Activated CD4-positive, alpha-beta T cell treated with anti-CD3 and anti-CD28 coated beads, Interleukin-2, Interleukin-4, amounts not matched to agents 100 ng/mL and 50 ng/mL, durations not matched to agents 16 hours and 8 hours (primary cell): ENCODE measurements at regions not wholly inside any gene's neighbourhood (a gene's known extent, or its start where the extent isn't known, plus 50 kb on each side); places are given as distances from the start of the nearest gene placed in this dataset.

Experiments used
- DNase-seq: peaks from one replicate; pipeline ENCODE4 v3.0.0-alpha.2; 2020; ENCODE audit warnings: low spot score

DNA sequence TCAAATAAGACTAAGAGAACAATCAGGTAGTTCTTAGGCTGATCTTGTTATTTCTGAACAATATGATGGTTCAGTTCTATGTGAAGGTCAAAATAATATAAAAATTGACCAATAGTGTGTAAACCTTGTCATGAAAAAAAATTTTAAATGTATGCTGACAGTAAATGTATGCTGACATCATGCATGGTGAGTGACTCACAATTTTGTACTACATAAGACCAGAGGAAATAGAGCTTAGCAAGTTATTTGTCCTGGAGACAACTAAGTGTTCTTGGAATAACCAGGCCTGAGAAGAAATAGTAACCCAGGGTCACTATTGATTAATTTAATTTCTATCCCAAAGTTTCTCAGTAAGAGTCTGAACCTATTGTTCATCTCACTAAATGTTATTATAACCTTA lies 182.2 kb upstream of the PCDH15 start:
- DNase-seq = no peak

DNA sequence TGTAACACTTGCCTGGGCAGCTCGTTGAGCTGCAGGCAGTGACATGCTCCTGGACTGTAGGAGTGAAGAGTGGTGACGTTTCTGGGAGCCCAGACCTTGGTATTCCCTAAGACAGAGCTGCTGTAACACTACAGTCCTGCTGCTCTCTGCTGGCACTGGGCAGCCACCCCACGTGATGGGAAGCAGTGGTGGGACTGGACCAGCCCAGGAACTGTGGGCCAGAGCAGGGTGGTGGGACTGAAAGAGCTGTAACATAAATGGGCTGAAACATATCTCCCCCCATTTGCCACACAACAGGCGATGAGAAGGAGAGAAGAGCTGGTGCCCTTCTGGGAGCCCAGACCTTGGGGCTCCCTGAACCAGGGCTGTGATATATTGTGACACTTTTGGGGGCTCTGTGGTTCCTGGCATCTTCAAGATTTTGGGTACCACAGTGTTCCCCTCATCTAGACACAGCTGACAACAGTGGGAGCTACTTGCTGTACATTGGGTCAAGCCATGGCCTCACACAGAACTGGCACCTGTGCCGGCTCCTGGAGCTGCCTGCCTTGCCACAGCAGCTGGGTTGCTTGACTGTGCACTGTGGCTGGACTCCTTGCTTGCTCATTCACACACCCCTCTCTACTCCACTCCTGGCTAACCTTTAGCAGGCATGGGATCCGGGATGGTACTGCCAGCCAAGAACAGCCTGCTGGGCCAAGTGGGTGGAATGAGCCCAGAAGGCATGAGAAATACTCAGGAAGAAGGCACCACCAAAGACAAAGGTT lies 161.3 kb upstream of the PCDH15 start:
- no peak for DNase-seq

DNA sequence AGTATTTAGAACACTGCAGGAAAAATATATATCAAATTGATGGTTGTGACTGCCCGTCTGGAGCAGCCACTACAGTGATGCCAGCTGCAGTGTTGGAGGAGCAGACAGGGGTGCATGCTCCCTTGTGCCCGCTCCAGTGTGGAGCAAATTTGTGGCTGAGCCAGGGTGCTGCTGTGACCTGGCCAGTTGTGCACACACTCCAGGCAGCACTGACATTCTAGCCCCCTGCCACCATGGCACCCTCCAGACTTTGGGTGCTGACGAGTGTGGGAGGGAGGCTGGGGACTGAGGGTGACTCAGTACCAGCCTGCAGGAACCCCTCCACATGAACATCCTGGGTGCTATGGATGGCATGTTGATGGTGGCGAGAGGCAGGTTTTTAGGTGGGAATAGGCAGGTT lies 160.0 kb upstream of the PCDH15 start:
- DNase-seq = no peak

DNA sequence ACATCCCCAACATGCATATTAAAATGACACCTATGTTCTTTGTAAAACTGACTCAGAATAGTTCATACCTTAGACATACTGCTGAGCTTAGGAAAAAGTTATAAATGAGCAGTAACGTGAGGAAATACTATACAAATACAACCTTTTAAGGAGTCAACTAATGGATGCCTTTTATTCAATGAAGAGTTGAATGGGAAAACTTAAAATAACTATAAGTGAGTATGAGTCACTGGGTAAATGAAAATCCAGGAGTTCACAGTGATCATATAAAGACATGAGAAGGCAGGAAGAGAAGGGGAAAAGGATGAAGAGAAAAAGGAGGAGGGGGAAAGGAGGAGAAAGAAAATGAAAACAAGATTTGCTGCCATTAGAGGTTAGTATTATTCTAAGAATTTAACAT lies 157.8 kb upstream of the PCDH15 start:
- no peak for DNase-seq

DNA sequence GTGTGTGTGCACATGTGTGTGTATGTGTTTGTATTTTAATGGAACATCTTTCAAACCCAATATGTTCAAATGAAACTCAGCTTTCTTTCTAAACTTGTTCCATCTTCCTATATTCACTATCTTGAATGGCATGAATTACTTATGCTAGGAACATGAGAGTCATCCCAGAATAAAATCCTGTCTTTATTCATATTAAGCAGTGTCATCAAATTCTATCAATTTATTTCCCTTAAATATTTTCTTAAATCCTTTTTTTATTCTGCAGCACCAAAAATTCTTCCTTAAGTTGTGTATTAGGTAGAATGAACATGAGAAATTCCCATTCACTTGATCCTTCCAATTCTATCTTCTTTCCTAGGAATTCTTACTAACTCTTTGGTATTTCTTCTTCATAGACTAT lies 146.6 kb upstream of the PCDH15 start:
- DNase-seq = no peak

DNA sequence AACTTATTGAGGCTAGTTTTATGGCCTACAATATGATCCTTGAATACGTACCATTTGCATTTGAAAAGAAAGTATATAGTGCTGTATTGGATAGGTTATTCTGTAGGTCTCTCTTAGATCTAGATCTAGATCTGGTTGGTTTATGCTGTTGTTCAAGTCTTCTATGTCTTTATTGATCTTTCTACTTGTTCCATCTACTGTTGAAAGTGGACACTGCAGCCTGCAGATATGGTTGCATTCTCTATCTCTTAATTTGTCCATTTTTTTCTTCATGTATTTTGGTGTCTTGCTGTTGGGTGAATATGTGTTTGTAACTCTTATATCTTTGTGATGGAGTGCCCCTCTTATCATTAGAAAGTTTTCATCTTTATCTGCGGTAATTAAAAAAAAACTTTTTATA lies 139.4 kb upstream of the PCDH15 start:
- DNase-seq = no peak

DNA sequence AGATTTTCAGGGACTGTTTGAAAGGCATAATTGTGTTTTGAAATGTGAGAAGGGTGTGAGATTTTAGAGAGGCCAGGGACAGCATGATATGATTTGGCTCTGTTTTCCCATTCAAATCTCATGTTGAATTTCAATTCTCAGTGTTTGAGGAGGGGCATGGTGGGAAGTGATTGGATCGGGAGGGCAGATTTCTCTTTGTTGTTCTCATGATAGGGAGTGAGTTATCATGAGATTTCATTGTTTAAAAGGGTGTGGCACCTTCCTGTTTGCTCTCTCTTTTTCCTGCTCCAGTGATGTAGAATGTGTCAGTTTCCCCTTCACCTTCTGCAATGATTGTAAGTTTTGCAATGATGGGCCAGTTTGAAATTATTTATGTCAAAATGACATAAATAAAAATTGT lies 113.0 kb upstream of the PCDH15 start:
- DNase-seq = no peak

DNA sequence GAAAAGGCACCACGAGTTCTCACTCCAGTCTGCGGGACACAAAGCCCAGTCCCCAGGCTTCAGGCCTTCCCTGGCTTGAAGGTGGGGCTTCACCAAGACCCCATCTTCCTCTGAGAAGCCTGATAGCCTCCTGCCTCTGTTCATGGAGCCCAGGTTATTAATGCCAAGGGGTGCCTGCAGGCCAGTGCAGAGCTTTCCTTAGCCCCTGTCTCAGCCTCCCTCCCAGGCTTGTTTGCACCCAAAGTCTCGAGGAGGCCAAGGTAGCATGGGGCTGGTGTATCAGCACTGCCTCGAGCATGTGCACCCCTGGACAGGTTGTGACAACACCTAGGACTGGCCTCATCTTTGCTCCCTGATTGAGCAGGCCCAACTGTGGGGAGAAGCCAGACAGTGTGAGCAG lies 108.1 kb upstream of the PCDH15 start:
- DNase-seq = no peak

DNA sequence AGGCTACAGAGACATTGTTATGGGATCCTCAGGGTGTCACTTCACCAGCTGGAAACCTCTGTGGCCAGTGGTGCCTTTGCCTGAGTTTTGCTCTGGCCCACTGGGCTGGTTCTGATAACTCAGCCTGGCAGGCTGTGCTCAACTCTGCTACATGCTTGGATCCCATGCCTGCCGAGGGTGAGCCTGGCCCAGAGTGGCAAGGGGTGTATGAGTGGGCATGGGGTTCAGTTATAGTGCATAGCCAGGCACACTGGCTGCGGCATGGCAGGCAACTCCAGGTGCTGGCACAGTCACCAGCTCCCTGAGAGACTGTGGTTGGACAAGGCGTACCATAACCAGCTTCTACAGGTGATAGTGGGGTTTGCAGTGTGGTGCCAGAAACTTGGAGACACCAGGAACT lies 107.0 kb upstream of the PCDH15 start:
- DNase-seq = no peak

DNA sequence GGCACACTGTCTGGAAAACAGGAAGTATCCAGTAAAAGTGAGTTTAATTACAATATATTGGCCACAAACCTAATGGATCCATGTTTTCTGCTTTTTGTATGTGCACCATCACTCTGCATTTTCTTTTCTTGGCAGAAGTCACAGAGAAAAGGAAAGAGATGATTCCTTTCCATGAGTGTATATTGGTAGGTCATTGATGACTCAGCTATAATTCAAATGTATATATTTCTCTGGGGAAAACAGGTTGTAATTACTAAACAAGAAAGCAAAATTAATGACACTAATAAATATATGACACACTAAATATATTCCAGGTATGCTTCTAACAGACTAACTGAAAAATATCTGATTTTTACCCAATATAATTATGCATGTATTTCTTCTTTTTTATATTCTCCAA lies 105.9 kb upstream of the PCDH15 start:
- DNase-seq = no peak

DNA sequence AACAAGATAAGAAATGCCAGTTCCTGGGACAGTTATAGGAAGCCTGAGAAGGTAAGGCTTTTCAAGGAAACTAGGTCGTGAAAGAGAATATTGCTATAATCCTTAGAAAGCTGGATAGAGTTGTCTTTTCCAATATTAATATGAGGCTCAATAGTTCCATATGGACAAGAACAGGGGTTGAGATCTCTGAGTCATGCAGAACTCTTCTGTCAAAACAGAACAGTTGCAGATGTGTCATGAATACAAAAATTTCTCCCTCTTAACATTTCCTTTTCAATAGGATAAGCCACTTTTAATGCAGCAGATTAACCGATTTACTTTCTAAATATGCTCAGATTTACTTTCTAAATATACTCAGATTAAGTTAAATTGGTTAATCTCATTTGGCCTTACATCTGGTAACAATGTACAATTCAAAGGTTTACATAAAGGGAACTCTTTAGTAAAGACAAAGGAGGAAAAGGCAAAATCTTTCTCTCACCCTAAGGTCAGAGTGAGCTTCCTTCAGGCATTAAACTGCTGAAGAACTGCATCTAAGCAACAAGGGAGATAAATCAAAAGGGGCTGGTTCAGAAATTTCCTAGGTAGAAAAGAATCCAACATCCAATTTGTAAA lies 104.7 kb upstream of the PCDH15 start:
- no peak for DNase-seq

DNA sequence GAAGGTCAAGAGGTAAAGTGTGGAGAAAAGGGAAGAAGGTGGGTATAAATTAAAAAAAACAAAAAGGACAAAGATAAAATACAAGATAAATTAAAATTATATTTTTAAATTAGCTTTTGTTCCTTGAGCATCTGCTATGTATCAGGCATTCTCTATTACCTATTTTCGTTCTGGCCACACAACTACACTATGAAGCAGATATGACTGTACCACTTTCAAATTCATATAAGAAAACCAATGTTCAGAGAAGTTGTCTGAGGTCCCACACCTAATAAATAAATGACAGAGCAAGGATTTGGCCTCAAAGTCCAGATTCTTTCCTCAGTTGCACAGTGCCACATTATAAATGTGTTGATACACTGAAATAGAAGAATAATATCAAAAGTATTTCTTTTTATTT lies 103.8 kb upstream of the PCDH15 start:
- no peak for DNase-seq

DNA sequence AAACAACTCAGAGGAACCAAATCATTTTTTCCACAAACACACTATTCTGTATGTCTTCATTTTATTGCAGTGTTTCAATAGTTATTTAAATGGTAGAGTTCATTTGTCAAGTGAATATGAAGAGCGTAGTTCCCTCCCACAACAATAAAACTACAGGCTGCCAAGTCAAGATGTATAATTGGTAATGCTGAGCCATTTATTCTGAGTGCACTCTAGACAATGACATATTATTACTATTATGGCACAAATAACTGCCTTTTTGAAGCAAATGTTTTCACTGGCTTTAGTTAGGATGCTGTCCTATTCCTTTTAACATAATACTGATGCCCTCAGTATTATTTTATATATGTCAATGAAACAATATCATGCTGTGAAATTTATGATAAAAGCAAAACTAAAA lies 102.7 kb upstream of the PCDH15 start:
- no peak for DNase-seq

DNA sequence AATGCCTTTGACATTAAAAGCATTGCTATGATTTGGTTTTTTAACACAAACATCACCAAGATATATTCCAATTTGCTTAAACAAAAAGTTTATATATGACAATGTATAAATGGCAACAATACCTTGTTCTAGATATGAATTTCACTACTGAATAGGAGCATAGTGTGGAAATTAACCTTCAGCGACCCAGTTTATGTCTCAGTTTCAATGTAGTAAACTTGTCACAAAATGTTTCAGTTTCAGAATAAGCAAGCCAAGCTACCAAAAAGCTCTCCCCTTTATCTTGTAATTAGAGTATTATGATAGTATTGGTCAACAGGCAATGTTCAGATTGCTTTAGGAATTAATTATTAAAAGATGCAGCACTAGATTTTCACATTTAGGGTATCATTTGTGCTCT lies 99.6 kb upstream of the PCDH15 start:
- DNase-seq = no peak

DNA sequence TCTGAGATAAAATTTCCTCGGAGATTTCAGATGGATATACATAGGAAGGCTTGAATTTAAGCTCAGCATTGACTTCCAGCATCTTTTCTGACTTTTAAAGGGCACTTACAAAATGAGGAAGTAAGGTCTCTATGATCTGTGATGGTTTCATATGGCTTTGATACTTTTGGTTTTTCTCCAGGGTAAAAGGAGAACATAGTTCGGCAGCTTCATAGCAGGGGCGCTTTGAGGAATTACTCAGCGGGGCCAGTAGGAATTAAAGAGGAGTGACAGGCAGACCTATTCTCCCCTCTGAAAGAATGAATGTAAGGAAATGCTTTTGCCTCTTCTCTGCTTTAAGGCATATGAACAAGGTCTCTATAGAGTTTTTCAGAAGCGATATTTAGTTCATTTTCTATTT lies 80.0 kb upstream of the PCDH15 start:
- no peak for DNase-seq

DNA sequence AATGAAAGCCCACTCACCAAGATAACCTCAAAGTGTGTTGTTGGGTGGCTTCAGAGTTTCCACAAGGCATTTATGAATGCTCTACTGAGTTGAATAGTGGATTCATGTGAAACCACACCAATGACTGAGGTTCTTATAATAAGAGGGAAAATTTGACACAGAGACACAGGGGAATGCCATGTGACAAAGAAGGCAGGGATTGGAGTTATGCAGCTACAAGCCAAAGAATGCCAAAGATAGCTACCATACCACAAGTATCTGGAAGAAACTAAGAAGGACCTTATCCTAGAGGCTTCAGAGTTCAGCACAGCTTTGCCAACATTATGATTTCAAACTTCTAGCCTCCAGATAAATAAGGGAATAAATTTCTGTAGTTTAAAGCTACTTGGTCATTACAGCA lies 68.0 kb upstream of the PCDH15 start:
- no peak for DNase-seq

DNA sequence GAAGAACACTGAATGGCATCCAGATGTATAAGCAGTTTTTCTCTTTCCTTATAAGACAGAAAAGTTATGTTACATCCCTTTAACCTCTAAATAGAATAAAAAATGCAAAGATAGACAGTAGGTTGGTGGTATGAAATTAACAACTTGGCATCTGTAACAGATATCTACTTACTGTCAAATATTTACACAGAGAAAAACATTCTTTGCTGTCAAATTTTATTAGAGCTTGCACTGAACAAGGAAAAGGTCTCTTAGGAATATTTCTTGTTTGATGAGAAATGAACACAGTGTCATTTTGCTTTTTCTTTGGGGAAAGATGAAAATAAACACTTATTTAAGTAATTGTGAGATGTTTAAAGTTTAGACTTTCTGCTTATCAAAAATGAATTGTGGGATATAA lies 65.6 kb upstream of the PCDH15 start:
- DNase-seq = no peak

DNA sequence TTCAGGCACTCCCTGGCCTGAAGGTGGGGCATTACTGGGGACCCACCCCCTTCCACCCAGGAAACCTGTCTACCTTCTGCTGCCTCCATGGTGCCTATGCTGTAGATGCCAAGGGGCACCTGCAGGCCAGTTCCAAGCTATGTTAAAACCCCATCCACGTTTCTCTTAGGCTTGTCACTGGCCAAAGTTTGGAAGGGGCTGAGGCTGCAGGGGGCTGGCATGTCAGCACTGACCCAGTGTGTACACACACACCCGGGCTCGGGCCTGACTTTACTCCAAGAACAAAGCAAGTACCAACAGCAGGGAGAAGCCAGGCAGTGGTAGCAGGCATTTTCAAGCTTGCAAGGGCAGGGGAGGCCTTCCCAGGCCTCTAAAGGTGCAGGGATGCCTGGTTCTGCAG lies 53.8 kb upstream of the PCDH15 start:
- DNase-seq = no peak

DNA sequence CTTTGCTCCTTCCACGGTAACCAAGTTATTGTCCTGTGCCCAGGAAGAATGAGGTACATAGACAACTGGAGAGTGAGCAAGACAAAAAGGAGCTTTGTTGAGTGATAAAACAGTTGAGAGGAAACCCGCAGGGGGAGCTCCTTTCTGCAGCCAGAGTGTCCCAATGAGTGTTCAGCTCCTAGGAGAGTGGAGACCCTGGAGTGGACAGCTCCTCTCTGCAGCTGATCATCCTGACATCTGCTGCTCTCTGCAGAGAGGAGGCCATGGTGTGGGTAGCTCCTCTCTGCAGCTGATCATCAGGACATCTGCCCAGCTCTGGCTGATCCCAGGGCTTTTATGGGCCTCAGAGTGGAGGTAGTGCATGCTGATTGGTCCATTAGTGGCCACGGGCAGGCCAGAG lies 53.4 kb upstream of the PCDH15 start:
- DNase-seq = no peak

DNA sequence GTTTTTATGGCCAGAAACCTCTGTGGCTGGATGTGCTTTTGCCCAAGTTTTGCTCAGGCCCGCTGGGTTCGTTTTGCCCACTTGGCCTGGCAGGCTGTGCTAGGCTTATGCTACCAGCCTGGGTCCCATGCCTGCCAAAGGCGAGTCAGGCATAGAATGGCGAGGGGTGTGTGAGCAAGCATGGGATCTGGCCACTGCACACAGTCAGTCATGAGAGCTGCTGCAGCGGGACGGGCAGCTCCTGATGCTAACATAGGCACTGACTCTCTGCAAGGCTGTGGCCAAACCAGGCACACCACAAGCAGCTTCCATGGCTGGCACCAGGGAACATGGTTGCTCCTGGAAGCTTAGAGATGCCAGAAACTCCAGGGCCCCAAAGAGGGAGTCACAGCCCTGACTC lies 52.9 kb upstream of the PCDH15 start:
- DNase-seq = no peak
